HepG2 (cell line): ENCODE measurements at regions not wholly inside any gene's neighbourhood (a gene's known extent, or its start where the extent isn't known, plus 50 kb on each side); places are given as distances from the start of the nearest gene placed in this dataset.

Experiments
- CC2D1A ChIP-seq: sonication (generic); formaldehyde crosslinking; IDR thresholded peaks from 2 replicates; pipeline ENCODE4 v1.8.1; 2023; ENCODE audit warnings: mild to moderate bottlenecking, missing genetic modification reagents
- HDAC2 ChIP-seq: sonication (generic); formaldehyde crosslinking; IDR thresholded peaks from 2 replicates; pipeline ENCODE4 v1.4.0; 2020; ENCODE audit warnings: missing genetic modification reagents
- HMGA1 ChIP-seq: sonication (generic); formaldehyde crosslinking; conservative IDR thresholded peaks from 2 replicates; pipeline ENCODE4 v1.4.0; 2020; ENCODE audit warnings: missing genetic modification reagents
- HOXA5 ChIP-seq: sonication (generic); formaldehyde crosslinking; IDR thresholded peaks from 2 replicates; pipeline ENCODE4 v1.4.0; 2020; ENCODE audit warnings: missing genetic modification reagents
- PAWR ChIP-seq: sonication (generic); formaldehyde crosslinking; IDR thresholded peaks from 2 replicates; pipeline ENCODE4 v1.4.0; 2020; ENCODE audit warnings: missing genetic modification reagents, mild to moderate bottlenecking, borderline replicate concordance
- POLR2AphosphoS2 ChIP-seq: IDR thresholded peaks from 2 replicates; pipeline ENCODE4 v1.6.1; 2011; ENCODE audit warnings: low read depth, low read length, improper control_type of control experiment
- ZBTB4 ChIP-seq: sonication (generic); formaldehyde crosslinking; IDR thresholded peaks from 2 replicates; pipeline ENCODE4 v1.4.0; 2020; ENCODE audit warnings: missing genetic modification reagents, mild to moderate bottlenecking, borderline replicate concordance
- ZFX ChIP-seq: sonication (generic); formaldehyde crosslinking; IDR thresholded peaks from 2 replicates; pipeline ENCODE4 v1.4.0; 2020; ENCODE audit warnings: mild to moderate bottlenecking, low read depth, missing genetic modification reagents, moderate library complexity

DNA sequence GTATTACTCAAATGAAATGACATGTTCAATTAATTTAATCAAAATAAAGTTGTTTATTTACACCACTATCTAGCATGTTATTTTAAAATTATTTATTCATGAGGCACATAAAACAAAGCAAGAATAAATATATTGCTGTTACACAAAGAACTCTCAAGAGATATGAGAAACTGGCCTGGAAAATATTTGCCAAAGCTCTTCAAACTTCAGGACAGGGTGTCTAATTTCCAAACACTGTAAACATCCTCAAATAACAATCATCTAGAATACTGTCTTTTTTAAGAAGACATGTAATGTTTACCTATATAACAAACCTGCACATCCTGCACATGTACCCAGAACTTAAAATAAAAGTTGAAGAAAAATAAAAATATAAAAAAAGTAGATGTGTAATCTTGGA, 876.6 kb downstream of the TUSC7 start:
- TF ChIP-seq HMGA1 (CRISPR knock-in tag), result no peak
- TF ChIP-seq CC2D1A (CRISPR knock-in tag), result no peak
- TF ChIP-seq ZFX (CRISPR knock-in tag), result no peak
- TF ChIP-seq HDAC2 (CRISPR knock-in tag), result no peak
- no peak for TF ChIP-seq HOXA5 (CRISPR knock-in tag)
- TF ChIP-seq ZBTB4, result no peak
- no peak for TF ChIP-seq POLR2AphosphoS2
- no peak for TF ChIP-seq PAWR (CRISPR knock-in tag)
